Stromal cell of bone marrow (primary cell): ENCODE measurements at regions not wholly inside any gene's neighbourhood (a gene's known extent, or its start where the extent isn't known, plus 50 kb on each side); places are given as distances from the start of the nearest gene placed in this dataset.
A peak's percentile ranks its signal among the peaks of the same experiment; 100 is the strongest.

Source experiments
- DNase-seq: peaks from one replicate; pipeline ENCODE4 v3.0.0-alpha.2; 2012; ENCODE audit warnings: low read depth

DNA sequence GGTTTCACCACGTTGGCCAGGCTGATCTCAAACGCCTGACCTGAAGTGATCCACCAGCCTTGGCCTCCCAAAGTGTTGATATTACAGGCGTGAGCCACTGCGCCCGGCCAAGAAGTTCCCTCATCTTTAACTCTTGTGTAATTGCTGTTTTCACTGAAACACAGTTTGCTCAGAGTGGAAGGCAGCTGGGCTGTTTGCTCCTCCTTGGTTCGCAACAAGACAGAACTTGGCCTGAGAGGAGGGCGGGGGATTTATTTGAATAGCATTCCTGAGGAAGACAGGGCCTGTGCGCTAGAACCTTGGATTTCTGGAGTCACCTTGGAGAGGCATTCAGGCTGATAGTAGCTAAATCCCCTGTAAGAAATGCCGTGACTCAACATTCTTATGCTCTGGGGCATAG, 226.7 kb upstream of the MCTP2 start:
- no peak for DNase-seq

DNA sequence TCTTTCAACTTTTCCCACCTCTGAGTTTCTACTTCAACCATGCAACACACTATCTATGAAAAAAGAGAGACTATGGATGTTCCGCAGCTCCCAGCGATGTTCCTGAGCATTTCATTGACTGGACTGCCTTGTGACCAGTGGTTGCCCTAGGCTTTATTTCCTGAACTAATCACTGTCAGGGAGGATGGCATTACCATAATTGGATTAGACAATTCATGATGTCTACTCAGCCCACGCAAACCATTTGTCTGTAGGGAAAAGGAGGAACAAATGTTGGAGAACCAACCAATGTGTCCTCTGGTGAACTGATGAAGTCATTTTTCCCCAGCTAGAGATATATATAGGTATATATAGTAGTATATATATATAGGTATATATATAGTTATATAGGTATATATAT, 229.3 kb upstream of the MCTP2 start:
- DNase-seq, result no peak

DNA sequence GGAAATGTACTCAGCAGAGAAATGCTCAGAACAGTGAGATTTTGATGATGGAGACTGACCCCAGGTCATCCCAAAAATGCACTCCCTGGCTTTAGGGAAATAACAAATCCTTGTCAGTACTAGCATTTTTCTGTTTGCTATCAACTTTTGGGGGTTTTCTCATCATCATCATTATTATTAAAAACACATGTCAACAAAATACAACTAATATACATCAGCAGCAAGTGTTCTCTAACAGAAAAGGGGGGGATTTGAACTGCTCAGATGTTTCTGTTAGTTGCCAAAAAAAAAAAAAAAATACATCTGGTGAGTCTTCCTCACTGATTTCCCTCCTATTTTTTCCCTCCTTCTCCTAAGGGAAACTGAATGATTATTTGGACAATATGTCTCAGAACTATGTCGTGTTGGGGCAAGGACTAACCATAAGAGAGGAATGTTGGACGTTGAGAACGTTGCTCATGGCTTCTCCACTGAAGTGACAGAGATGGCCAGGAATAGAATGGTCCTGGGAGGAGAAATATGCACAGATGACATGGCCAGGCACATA, 230.0 kb upstream of the MCTP2 start:
- no peak for DNase-seq

DNA sequence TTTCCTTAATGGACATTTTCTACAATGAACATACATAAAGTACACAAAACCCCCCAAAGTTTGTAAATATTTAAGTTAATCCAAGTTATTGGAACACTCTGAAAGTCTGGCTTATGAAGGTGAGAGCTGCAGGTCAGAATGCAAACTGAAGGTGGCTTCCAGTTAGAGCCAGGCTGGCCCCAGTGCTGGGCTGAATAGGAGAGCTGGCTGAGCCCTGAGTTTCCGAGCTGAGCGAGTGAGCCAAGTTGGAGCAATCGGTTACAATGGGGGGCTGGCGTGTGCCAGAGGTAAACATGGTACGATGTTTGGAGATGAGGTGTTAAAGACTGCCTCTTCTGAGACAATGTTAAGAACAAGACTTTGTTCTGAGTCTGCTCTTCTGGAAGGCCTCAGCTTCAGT, 230.8 kb upstream of the MCTP2 start:
- DNase-seq, result no peak

DNA sequence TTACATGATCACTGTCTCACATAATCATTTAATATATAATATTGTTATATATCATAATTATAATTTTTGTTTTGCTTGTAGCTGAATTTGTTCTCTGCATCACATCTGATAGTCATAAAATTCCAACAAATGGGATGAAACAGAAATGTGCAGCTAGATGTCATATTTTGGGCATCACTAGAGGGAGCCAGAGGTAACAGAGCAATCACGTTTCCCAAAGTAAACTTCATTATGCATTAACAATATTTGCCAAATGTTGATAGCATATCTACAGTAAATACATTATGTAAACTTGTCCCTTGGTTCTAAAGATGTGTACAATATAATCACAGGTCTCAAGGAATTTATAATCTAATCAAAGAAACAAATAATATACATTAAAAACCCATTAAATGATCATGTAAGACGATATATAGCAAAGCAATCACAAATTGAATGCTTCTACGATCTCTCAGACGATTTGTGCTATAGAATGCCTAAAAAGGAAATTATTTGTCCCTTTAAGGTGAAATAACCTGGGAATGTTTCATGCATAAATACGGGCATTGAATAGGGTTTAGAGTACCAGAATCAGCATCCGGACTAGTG, 234.2 kb upstream of the MCTP2 start:
- no peak for DNase-seq

DNA sequence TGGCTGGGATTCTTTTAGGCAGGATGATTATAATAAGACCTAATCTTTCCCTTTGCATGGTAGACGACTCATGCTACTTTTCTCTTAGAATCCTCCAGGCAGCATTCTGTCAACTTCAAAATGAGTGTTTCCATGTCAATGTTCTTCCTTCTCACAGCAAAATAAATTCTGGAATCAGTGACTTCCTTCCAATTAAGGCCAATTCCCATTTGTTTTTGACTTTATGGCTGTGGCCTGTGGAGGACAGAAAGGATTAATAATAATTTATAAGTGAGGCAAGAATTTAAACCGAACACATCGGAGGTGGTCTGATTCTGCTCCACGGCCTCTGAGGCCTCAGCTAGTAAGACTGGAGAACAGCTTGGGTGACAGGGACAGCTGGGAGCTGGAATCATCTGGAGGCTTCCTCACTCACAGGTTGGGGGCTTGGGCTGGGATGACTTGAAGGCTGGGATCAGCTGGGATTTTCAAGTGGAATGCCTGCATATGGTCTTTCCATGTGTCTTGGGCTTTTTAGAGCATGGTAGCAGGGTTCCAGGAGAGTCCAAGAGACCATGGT, 241.8 kb upstream of the MCTP2 start:
- no peak for DNase-seq

DNA sequence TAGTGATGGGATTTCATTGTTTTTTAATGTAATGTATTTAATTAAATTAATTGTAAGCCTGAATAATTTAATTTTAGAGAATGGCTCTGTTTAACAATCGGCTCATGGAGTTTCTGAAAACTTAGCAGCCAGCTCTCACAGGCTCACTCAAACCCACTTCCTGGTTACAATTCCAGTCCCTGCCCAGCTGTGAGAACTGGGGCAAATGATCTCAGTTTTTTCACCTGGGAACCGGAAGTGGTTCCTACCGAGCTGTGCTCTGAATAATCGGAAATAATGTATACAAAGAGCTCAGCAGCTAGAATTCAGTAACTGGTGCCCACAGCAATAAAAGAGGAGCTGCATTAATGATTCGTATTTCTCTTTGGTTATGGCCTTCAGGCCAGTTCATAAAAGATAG, 244.3 kb upstream of the MCTP2 start:
- no peak for DNase-seq

DNA sequence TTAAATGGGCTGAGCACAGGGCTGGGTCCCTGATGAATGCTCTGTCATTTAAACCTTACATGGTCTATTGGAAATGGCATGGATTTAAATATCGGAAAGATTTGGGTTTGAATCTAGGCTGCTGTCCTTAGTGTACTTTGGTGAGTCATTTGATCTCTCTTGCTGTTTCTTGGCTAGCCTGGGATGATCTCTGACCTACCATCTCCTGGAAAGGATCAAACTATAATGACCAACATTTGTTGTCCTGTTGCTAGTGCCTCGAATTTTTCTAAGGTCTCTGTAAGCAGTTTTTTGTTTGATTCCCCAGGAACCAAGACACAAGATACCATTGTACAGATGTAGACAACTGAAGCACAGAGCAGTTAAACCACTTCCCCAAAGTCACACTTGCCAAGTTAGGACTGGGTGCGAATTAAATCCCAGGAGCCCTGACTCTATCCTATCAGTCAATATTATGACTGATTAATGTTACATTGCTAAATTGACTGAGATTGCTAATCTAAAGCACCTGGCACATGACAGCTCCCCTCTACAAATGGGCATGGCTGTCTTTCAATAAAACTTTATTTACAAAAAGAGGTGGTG, 244.9 kb upstream of the MCTP2 start:
- DNase-seq, result no peak

DNA sequence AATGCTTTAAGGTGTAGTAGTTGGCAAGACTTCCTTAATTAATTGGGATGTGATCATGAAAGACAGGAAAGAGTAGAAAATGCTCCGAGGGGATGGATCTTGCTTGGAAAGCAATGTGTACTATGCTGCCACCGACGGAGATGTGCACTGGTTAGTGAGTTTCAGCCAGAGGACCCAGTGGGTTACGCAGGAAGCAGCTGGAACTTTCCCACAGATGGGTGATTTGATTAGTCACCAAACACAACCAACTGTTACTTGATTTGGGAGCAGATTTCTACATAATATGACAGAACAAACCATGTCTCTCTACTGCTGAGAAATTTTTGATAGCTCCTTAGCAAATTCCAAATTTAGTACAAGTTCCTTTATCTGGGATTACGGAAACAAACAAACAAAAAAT, 245.4 kb upstream of the MCTP2 start:
- DNase-seq, result no peak

DNA sequence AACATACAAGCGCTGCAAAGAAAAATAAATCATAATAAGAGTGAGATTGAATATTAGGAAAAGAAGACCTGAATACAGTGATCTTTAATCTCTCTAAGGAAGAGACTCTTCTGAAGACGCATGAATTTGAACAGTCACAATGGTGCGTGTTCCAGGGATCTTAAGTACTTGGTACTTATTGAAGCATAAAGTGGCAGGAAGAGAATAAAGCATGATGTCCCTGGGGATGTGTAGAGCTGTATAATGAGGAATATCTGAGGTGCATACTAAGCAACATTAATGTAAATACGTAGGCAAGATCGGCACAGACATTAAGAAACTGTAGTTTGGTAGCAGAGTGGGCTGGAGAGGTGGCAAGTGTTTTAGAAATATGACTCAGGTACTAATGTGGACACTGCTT, 246.2 kb upstream of the MCTP2 start:
- no peak for DNase-seq

DNA sequence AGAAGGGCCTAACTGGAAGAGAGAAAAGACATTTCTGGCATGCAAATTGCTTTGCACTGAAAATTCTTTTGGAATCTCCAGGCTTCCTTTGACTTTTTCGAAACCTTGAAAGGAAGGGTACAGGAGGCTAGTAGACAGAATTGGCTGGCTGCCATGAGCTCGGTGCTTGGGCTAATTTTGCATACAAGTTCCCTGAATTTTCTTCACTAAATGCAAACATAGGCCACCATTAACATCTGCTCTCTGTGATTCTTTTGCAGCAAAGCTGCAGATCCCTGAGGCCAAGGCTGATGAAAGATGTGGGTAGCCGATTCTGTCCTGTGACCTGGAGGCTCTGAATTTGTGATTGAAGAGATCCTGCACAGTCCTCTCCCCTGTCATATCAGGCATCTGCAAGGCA, 247.8 kb upstream of the MCTP2 start:
- no peak for DNase-seq

DNA sequence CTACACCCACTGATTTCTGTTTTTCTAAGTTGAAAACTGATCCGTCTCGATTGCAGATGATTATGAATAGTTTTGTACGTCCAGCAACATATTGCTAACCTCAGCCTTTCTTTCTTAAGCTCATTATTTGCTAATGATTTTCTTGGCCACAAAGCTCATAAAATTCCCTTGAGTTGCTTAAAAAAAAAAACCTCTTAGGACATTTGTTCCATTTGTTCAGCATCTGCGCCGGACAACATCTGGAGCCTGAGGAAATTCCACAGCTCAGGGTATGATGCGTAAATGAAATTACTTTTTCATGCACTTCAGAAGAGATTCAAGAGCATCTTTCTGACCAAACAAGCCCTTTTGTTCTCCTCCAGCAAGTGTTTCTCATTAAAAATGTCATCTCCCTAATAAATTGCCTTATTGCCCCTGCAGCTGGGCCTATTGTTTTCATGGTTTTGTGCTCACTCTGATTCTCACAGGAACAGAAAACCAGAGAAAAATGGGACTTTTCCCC, 249.1 kb upstream of the MCTP2 start:
- no peak for DNase-seq

DNA sequence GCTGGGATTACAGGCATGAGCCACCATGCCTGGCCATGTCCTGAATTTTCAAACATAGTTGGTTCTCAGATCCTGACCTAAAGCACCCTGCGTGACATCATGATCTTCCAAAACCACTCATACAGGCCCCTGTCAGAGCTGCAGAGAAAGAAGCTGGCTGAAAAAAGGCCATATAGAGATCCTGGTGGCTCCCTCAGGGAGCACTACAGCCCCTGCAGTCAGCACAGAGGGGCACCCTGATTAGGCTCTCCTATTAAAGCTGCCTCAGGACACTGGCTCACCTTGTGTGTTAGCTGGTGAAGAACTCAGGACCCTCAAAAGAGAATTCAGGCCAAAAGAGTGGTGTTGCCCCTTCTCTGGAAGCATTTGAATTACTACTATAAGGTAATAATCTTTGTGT, 249.7 kb upstream of the MCTP2 start:
- no peak for DNase-seq

DNA sequence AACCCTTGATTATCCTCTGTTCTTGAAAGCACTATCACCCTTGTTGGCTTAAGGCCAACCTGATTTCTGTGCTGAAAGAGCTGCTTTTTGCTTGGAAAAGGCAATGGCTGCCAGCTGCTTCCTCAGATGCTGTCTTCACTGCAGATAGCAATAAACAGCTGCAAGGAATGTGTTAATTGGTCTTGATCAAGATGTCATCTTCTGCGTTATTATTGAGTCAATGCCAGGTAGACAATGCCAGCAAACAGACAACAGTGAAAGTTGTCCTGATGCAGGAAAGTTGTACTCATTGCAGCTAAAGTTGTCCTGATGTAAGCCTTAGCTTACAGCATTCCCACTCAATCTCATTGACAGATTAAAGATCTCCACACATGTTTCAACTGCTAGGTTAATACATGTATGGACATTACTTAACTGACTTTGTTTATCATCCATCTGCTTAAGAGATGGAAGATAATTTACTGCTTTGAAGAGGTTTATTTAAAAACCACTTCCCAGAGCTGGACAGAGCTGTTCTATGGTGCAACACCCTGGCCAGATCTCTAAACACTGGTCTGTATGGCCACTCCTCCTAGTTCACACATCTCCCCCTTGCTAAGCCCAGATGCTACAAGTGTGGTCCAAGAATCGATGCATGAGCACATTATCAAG, 251.0 kb upstream of the MCTP2 start:
- DNase-seq, result no peak

DNA sequence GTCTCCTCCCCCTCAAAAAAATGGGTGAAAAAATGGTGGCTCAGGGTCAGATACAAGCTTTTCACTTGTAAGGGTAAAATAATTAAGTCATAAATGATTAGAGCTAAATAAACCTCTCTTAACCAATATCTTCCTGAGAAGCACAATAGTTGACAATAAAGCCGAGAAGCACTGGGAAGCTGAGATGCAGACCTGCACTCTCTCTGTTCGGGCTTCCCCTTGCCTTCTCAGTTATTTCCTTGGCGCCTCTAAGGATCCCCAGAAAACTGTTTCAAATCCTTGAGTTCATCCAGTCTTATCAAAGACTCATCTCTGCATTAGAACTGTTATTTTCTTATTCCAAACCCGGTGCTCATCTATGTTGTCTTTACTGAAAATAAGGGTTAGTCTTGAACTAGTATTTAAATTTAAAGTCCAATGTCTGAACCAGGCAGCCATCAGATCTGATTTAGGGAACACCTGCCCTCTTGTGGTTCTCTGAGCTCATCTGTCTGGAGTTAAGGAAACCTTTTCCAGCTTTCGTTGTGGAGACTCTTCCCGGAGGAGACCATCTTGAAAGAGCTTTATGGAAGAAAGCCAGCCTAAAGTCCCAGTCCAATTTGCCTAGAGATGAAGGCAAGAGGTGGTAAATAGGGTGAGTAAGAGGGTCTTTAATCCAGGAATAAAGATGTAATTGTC, 256.4 kb upstream of the MCTP2 start:
- DNase-seq, result peak; percentile 23

DNA sequence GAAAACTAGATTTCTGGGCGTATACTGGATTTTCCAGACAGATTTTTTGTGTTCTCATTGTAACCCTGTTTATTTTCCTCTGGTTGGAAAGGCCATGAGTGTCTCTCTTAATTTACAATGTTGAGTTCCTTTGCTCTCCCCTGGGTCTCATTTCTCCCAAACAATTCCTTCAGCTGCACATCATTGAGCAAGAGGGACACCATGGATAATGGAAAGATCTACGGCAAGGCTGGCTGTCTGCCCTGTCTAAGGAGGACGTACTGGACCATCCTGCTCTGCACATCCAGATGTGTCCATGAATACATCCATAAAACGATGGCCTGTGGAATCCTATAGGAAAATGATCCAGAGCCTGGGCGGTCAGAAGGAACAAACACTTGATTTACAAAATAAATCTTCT, 258.1 kb upstream of the MCTP2 start:
- DNase-seq, result no peak

DNA sequence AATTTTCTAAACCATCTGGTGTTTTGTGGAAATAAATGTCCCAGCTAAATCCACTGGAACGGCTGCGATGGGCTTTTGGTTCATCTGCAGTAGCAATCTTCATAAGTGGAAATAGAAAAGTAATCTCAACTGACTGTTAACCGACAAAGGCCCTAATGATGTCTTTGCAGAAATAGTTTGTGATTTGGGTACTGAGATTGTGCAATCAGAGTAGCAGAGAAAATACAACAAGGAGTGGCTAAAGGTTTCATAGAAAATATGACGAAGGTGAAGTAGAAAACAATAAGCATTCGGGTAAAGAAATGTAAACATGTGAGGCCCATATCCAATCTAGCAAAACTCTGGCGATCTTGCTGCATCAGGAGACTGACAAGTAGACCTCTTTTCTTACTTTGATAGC, 262.6 kb upstream of the MCTP2 start:
- no peak for DNase-seq

DNA sequence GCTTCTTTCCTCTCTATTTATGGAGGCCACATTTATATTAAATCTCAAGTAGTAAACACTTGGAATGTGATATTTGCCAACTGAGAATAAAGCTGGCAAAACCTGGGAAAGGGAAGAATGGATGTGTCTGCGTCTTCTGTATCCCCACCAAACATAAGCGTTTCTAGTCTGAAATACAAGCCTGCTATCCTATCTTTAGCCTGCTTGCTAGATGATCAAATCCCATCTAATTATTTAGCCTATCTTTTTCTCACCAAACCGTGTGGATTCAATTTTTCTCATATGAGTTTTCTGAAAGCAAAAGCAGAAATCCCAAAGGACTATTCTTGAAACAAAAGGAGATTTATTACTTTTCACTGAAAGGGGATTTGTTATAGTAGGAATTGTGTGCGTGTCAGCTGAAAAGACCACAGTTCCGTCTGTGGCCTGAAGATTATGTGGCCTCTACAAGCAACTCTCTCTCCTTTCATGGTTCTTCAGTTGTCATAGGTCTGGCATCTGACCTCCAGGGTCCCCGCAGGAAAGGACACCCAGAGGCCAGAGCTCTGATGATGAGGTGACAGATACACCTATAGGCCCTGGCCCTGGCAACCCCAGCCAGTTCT, 266.0 kb upstream of the MCTP2 start:
- DNase-seq, result no peak

DNA sequence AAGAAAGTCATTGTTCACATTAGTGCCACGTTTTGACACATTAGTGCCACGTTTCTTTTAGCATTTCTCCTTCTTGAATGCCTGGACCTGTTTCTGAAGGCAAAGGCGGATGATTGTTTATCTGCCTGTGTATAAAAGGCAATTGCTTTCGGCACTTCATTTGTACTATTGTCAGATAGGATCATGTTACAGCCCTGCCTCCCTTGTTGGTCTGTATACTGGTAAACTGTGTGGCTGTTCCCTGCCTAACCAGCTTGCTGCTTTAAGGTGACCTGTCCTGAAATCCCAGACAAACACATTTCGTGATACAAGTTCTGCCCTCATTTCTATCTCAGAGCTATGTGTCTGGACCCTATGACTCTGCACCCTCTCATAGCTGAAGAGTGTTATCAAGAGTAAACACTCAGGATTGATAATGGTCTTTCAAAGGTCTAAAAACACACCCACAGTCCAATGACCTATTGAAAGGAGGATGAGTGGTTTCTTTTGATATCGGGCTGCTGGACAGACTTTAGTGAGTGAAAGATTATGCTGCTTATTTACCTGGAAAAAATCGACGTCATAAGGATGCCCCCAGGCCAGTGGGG, 276.3 kb upstream of the MCTP2 start:
- DNase-seq, result no peak

DNA sequence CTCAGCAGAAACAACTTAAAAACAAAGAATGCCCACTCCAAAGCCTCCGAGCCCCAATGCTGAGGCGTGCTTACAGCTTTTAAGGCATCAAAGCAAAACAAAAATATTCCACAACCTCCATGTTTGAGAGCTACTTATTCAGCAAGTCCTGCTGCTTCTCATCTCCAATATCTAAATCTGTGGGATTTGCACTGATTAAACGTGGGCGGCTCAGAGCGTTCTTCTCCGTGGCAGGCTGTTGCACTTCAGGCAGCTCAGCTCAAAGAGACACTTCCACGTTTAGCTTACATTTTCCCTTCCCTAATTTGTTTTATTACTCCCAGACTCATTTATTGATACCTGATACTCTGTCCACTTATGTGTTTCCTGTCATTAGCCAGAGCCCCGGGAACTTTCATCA, 282.6 kb upstream of the MCTP2 start:
- no peak for DNase-seq

DNA sequence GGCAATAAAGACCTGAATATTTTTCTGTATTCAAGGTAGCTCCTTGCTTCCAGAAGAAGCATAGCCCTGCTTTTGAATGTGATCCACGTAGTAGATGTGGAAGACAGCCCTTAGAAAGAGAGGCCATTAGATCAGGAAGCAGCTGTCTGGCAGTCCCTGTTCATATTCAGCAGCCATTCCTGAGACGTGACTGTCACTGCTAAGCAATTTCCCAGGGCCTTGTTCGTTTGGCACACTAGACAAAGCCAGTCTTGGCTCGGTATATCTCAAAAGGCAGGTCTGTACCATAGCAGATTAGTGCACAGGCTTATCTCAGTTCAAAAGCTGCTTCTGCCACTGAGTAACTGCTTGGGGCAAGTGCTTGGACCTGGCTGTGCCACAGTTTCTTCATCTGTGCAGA, 287.8 kb upstream of the MCTP2 start:
- DNase-seq, result no peak

DNA sequence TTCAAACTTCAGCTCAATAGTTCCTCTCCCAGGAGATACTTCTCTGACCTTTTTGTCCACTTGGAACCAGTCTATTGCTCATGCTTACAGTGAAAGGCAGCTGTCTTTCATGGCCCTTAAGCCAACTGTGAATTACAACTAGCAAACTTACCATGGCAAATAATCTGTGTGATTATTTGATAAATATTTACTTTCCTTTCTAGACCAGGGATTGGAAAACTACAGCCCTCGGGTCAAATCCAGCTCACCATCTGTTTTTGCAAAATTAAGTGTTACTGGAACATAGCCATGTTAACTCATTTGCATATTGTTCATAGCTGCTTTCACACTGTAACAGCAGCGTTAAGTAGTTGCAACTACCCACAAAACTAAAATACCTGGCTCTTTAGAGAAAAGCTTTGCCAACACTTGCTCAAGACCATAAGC, 289.1 kb upstream of the MCTP2 start:
- DNase-seq, result peak; percentile 3
